ENCODE measurements at regions not wholly inside any gene's neighbourhood (a gene's known extent, or its start where the extent isn't known, plus 50 kb on each side); places are given as distances from the start of the nearest gene placed in this dataset.

DNA sequence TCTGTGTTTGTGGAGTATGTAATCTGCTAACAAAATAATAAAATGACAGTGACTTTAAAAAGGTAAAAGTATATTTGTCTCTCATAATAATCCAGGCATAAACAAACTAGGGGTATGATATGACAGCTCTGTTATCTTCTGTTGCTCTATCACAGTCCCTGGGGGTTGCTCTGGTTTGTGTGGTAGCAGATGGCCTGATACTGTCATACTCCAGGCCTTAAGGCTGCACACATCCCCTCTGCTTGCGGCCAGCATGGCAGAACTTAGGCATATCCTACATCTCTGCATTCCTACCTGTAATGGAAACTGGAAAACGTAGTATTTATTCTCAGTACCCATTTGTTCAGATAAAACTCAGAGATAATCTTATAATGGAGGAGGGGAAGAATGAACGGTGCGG, 117.9 kb upstream of the HAND2 start:
- TF ChIP-seq, protein P1, sequence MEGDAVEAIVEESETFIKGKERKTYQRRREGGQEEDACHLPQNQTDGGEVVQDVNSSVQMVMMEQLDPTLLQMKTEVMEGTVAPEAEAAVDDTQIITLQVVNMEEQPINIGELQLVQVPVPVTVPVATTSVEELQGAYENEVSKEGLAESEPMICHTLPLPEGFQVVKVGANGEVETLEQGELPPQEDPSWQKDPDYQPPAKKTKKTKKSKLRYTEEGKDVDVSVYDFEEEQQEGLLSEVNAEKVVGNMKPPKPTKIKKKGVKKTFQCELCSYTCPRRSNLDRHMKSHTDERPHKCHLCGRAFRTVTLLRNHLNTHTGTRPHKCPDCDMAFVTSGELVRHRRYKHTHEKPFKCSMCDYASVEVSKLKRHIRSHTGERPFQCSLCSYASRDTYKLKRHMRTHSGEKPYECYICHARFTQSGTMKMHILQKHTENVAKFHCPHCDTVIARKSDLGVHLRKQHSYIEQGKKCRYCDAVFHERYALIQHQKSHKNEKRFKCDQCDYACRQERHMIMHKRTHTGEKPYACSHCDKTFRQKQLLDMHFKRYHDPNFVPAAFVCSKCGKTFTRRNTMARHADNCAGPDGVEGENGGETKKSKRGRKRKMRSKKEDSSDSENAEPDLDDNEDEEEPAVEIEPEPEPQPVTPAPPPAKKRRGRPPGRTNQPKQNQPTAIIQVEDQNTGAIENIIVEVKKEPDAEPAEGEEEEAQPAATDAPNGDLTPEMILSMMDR (IDR thresholded peaks at IDR 0.05), result no peak
- TF ChIP-seq POLR2A (IDR thresholded peaks at IDR 0.05) (no peak), EP300 (IDR thresholded peaks at IDR 0.05; ENCODE audit: low read depth) (no peak), POLR2AphosphoS5 (IDR thresholded peaks at IDR 0.05) (no peak)

Data from transverse colon (tissue), 4 donors.